PFSK-1 (cell line): ENCODE measurements at regions not wholly inside any gene's neighbourhood (a gene's known extent, or its start where the extent isn't known, plus 50 kb on each side); places are given as distances from the start of the nearest gene placed in this dataset.

ENCODE experiments used
- REST ChIP-seq, 2 experiments: IDR thresholded peaks; 2 replicates each; pipeline versions ENCODE4 v1.6.1 to v1.8.0; 2011 to 2012; ENCODE audit warnings: low read depth in 2 of 2, low read length in 2 of 2, control low read depth in 1 of 2, inconsistent platforms in 1 of 2, mild to moderate bottlenecking in 1 of 2, moderate library complexity in 1 of 2; ENCODE audit not compliant: insufficient read depth in 1 of 2
- TAF1 ChIP-seq: IDR thresholded peaks from 2 replicates; pipeline ENCODE4 v1.6.1; 2012; ENCODE audit warnings: low read length, control low read depth, borderline replicate concordance; ENCODE audit not compliant: insufficient read depth

DNA sequence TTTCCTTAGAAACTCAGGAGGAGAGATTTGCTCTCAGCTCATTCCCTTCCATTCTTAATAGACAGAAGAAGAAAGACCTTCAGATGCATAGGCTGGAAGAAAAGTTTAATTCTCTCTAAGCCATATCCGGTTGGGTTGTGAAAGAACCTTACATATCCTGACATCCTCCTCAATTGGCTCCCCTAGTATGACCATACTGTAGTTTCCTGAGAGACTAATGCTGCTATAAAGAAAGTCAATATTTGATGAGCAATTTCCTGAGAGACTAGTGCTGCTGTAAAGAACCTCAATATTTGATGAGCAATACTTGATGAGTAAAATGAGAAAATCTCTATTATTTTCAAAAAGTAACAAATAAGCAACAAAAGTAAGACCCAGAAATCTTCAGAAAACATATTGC, 888.5 kb upstream of the SORCS1 start:
- TF ChIP-seq REST (IDR thresholded peaks at IDR 0.05; ENCODE audit: insufficient read depth in 1 of 2, low read depth in 2 of 2, low read length in 2 of 2) = no peak
- TF ChIP-seq TAF1 = no peak
